ENCODE measurements at regions not wholly inside any gene's neighbourhood (a gene's known extent, or its start where the extent isn't known, plus 50 kb on each side); places are given as distances from the start of the nearest gene placed in this dataset.

DNA sequence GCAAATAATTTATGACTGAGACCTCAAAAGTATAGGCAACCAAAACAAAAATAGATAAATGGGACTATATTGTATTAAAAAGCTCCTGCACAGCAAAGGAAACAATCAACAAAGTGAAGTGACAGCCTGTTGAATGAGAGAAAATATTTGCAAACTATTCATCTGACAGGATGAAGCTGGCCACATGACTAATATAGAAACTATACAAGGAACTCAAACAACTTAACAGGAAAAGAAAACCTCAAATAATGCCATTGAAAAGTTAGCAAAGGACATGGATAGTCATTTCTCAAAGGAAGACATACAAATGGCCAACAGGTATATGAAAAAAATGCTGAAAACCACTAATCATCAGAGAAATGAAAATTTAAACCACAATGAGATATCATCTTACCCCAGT is 245.1 kb downstream of the STK31 start:
- Mint-ChIP-seq H3K27ac (ENCODE audit: low read depth, unreplicated experiment) (no peak overlapping the region), H3K4me3 (ENCODE audit: unreplicated experiment) (no peak overlapping the region), H3K27me3 (ENCODE audit: insufficient read depth, unreplicated experiment) (no peaks in the 10 kb centered on the region), H3K9me3 (ENCODE audit: unreplicated experiment) (no peaks in the 10 kb centered on the region), H3K36me3 (ENCODE audit: insufficient read depth, unreplicated experiment) (no peaks in the 10 kb centered on the region), H3K4me1 (ENCODE audit: insufficient read depth, unreplicated experiment) (no peaks in the 10 kb centered on the region)
- ChIA-PET POLR2A (no interaction called here), CTCF (no interaction called here)
- BruUV-seq (replicated peaks), result no TSS peak
- intact Hi-C loops (cut with micrococcal nuclease), result no loop called here
- DNase-seq (ENCODE audit: unreplicated experiment), result no peak
- TF ChIP-seq, protein P1, sequence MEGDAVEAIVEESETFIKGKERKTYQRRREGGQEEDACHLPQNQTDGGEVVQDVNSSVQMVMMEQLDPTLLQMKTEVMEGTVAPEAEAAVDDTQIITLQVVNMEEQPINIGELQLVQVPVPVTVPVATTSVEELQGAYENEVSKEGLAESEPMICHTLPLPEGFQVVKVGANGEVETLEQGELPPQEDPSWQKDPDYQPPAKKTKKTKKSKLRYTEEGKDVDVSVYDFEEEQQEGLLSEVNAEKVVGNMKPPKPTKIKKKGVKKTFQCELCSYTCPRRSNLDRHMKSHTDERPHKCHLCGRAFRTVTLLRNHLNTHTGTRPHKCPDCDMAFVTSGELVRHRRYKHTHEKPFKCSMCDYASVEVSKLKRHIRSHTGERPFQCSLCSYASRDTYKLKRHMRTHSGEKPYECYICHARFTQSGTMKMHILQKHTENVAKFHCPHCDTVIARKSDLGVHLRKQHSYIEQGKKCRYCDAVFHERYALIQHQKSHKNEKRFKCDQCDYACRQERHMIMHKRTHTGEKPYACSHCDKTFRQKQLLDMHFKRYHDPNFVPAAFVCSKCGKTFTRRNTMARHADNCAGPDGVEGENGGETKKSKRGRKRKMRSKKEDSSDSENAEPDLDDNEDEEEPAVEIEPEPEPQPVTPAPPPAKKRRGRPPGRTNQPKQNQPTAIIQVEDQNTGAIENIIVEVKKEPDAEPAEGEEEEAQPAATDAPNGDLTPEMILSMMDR (IDR thresholded peaks at IDR 0.05; ENCODE audit: unreplicated experiment), result no peak

DNA sequence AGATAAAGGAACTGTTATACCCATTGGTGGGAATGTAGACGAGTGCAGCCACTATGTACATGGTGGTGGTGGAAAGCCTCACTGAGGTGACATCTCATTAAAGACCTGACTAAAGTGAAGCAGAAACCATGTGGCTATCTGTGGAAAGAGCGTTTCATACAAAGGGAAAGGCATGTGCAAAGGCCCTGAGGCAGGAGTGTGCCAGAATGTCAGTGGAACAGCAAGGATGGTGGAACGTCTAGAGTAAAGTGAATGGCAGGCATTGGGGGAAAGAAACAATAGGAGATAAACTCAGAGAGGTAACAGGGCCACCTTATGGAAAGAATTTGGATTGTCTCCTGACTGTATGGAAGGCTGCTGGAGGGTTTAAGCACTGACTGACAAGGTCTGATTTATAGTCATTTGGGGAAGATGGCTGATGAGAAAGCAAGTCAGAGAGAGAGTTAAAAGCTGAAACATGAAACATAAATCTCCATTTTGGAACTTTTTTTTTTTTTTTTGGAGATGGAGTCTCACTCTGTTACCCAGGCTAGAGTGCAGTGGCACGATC is 245.7 kb downstream of the STK31 start:
- H3K4me1 Mint-ChIP-seq (ENCODE audit: insufficient read depth, unreplicated experiment), result no peaks in the 10 kb centered on the region
- no peak for DNase-seq (ENCODE audit: unreplicated experiment)
- H3K27me3 Mint-ChIP-seq (ENCODE audit: insufficient read depth, unreplicated experiment), result no peaks in the 10 kb centered on the region
- TF ChIP-seq, protein P1 (IDR thresholded peaks at IDR 0.05; ENCODE audit: unreplicated experiment), result no peak
- no TSS peak for BruUV-seq (replicated peaks)
- H3K36me3 Mint-ChIP-seq (ENCODE audit: insufficient read depth, unreplicated experiment), result no peaks in the 10 kb centered on the region
- ChIA-PET POLR2A (interaction anchor here (0.6 kb wide), 1 partner anchor 11 kb away, joined by 6 read pairs; no protein-coding TSS in a partner anchor), CTCF (interaction anchor here (0.7 kb wide), 1 partner anchor 761 kb away, joined by 3 read pairs; no protein-coding TSS in a partner anchor)
- intact Hi-C loops (cut with micrococcal nuclease), result no loop called here
- H3K9me3 Mint-ChIP-seq (ENCODE audit: unreplicated experiment), result no peaks in the 10 kb centered on the region
- no peak overlapping the region for H3K4me3 Mint-ChIP-seq (ENCODE audit: unreplicated experiment)
- no peak overlapping the region for H3K27ac Mint-ChIP-seq (ENCODE audit: low read depth, unreplicated experiment)

DNA sequence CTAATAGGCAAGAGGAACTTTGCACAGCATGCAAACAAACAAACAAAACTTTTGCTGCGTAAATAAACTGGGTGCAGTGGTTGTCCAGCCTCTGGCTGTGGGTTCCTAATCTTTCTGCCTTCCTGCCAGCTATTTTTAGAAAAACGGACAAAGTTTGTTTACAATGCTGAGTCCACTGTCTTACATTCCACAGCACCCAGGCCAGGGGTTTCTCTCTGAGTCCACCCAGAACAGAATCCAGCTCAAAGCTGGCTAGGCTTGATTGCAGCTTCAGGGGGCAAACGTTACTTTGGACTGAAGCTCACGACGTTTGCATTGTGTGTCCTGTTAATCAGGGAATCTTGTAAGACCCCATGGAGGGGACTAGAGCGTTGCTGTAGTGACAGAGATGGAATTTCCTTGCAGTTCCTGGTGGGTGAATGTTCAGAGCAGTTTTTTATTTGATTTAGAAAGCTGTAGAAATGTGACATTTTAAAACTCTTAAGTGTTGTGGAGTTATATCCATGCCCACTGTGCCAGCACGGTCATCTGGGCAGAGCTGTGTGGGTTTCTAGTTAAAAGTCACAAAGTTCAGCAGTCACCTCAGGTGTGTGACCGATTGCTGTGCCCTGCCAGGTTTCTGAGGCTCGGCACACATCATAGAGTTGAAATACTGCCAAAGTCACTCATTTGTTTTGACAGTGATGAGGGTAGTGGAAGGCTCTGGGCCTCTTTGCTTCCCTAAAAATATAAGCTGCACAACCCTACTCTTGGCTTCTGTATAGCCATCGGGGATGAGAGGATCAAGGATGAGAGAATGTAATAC is 247.0 kb downstream of the STK31 start:
- Mint-ChIP-seq H3K36me3 (ENCODE audit: insufficient read depth, unreplicated experiment) (no peaks in the 10 kb centered on the region), H3K27ac (ENCODE audit: low read depth, unreplicated experiment) (no peak overlapping the region), H3K9me3 (ENCODE audit: unreplicated experiment) (no peaks in the 10 kb centered on the region), H3K4me3 (ENCODE audit: unreplicated experiment) (no peak overlapping the region), H3K4me1 (ENCODE audit: insufficient read depth, unreplicated experiment) (no peaks in the 10 kb centered on the region), H3K27me3 (ENCODE audit: insufficient read depth, unreplicated experiment) (no peaks in the 10 kb centered on the region)
- TF ChIP-seq, protein P1 (IDR thresholded peaks at IDR 0.05; ENCODE audit: unreplicated experiment), result no peak
- intact Hi-C loops (cut with micrococcal nuclease), result no loop called here
- DNase-seq (ENCODE audit: unreplicated experiment), result no peak
- POLR2A ChIA-PET, result interaction anchor here (1.5 kb wide), 1 partner anchor 9 kb away, joined by 3 read pairs; no protein-coding TSS in a partner anchor
- CTCF ChIA-PET, result interaction anchor here (0.6 kb wide), 1 partner anchor 155 kb away, joined by 3 read pairs; no protein-coding TSS in a partner anchor
- BruUV-seq (replicated peaks), result no TSS peak

DNA sequence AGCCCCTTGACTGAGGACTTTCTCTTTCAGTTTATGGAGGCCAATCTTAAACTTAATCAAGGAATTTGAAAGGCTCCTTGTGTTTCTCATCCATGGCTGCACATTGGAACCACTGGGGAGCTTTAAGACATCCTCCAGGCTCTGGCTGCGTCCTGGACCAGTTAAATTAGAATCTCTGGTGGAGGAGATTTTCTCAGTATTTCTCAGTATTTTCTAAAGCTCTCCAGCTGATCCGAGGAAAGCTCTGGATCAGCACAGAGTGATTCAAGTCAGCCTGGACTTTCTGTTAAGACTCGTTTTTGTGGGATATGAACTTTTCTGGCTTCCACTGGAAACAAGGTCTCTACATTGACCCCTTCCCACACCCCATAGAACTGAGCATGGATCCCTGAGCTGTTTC is 249.8 kb downstream of the STK31 start:
- Mint-ChIP-seq H3K4me3 (ENCODE audit: unreplicated experiment) (no peak overlapping the region), H3K4me1 (ENCODE audit: insufficient read depth, unreplicated experiment) (no peaks in the 10 kb centered on the region), H3K36me3 (ENCODE audit: insufficient read depth, unreplicated experiment) (no peaks in the 10 kb centered on the region), H3K9me3 (ENCODE audit: unreplicated experiment) (no peaks in the 10 kb centered on the region), H3K27ac (ENCODE audit: low read depth, unreplicated experiment) (no peak overlapping the region), H3K27me3 (ENCODE audit: insufficient read depth, unreplicated experiment) (no peaks in the 10 kb centered on the region)
- CTCF ChIA-PET, result interaction anchor here (1.3 kb wide), 1 partner anchor 20 kb away, joined by 4 read pairs; no protein-coding TSS in a partner anchor
- BruUV-seq (replicated peaks), result no TSS peak
- intact Hi-C loops (cut with micrococcal nuclease), result no loop called here
- TF ChIP-seq, protein P1 (IDR thresholded peaks at IDR 0.05; ENCODE audit: unreplicated experiment), result no peak
- POLR2A ChIA-PET, result no interaction called here
- no peak for DNase-seq (ENCODE audit: unreplicated experiment)
